Lung (tissue), 11 donors: ENCODE measurements at regions not wholly inside any gene's neighbourhood (a gene's known extent, or its start where the extent isn't known, plus 50 kb on each side); places are given as distances from the start of the nearest gene placed in this dataset.

ENCODE experiments used
- ATAC-seq: fragments of 200-7000 bp; cut with Tn5 transposase; one replicate; pipeline ENCODE4 v1.9.1; 2020; ENCODE audit warnings: moderate number of reproducible peaks; ENCODE audit not compliant: insufficient read depth, low FRiP score
- DNase-seq, 3 donors: peaks; one replicate each; pipeline ENCODE4 v3.0.0-alpha.2; 2013 to 2017
- H3K27ac ChIP-seq, 2 donors: one replicate each; pipeline ENCODE4 v1.5.1; 2013; ENCODE audit warnings: mild to moderate bottlenecking in 2 of 2, moderate library complexity in 2 of 2, control low read depth in 1 of 2, inconsistent platforms in 1 of 2, low read depth in 1 of 2, low read length in 1 of 2
- H3K27me3 ChIP-seq, 3 donors: one replicate each; pipeline ENCODE4 v1.5.1; 2013; ENCODE audit warnings: low read length in 2 of 3; ENCODE audit not compliant: control insufficient read depth in 3 of 3, insufficient read depth in 3 of 3
- H3K36me3 ChIP-seq, 4 donors: one replicate each; pipeline ENCODE4 v1.5.1; 2013; ENCODE audit warnings: low read length in 4 of 4, mild to moderate bottlenecking in 1 of 4, moderate library complexity in 1 of 4; ENCODE audit not compliant: control insufficient read depth in 4 of 4, insufficient read depth in 4 of 4
- H3K4me1 ChIP-seq, 5 donors: one replicate each; pipeline ENCODE4 v1.5.1; 2013; ENCODE audit warnings: low read length in 5 of 5, mild to moderate bottlenecking in 2 of 5, moderate library complexity in 1 of 5; ENCODE audit not compliant: control insufficient read depth in 5 of 5, insufficient read depth in 5 of 5
- H3K4me3 ChIP-seq: one replicate; pipeline ENCODE4 v1.5.1; 2013; ENCODE audit warnings: mild to moderate bottlenecking, control low read depth, moderate library complexity
- H3K9ac ChIP-seq, 2 donors: one replicate each; pipeline ENCODE4 v1.5.1; 2013; ENCODE audit warnings: low read length in 2 of 2, control low read depth in 1 of 2; ENCODE audit not compliant: insufficient read depth in 1 of 2
- H3K9me3 ChIP-seq, 4 donors: one replicate each; pipeline ENCODE4 v1.5.1; 2013; ENCODE audit warnings: low read length in 3 of 4, mild to moderate bottlenecking in 1 of 4, moderate library complexity in 1 of 4; ENCODE audit not compliant: control insufficient read depth in 4 of 4, insufficient read depth in 3 of 4
- WGBS, 2 donors: extraction: QIAGEN DNeasy Blood & Tissue Kit; methylation state at CpG; one replicate each; pipeline ENCODE4 v1.1.7; 2013; 5-methylcytosine and 5-hydroxymethylcytosine counted together
- TF ChIP-seq, protein P1 (sequence below): IDR thresholded peaks from 2 replicates; pipeline ENCODE4 v1.5.1; 2012; ENCODE audit warnings: mild to moderate bottlenecking; ENCODE audit errors: control extremely low read depth, extremely low read depth
- donor health status: control.
- donor health status: control.
- donor health status: Bipolar disorder and iron deficiency.
- donor health status: healthy.
- donor health status: DM: yes; HTN: yes; CAD: no.

DNA sequence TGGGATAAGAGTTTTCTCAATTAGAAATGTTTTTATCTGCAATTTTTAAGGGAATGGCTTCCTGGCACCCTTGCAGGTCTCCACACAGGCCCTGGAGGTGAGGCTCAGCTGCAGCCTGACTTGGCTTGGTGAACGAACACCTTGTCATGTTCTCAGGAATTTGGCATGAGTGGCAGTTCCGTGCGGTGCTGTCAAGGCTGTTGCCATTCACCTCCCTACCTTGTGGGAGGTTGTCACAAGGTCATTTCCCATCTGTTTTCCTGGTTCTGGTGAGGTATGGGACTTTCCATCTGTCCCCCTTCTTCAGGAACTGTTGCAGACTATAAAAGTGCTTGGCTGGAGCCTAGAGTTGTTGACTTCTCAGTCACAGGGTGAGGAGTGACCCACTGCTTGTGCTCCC, 82.9 kb downstream of the ELOVL4 start:
- TF ChIP-seq, protein P1, sequence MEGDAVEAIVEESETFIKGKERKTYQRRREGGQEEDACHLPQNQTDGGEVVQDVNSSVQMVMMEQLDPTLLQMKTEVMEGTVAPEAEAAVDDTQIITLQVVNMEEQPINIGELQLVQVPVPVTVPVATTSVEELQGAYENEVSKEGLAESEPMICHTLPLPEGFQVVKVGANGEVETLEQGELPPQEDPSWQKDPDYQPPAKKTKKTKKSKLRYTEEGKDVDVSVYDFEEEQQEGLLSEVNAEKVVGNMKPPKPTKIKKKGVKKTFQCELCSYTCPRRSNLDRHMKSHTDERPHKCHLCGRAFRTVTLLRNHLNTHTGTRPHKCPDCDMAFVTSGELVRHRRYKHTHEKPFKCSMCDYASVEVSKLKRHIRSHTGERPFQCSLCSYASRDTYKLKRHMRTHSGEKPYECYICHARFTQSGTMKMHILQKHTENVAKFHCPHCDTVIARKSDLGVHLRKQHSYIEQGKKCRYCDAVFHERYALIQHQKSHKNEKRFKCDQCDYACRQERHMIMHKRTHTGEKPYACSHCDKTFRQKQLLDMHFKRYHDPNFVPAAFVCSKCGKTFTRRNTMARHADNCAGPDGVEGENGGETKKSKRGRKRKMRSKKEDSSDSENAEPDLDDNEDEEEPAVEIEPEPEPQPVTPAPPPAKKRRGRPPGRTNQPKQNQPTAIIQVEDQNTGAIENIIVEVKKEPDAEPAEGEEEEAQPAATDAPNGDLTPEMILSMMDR: no peak
- no peaks in the 10 kb centered on the region for H3K27me3 ChIP-seq
- no peak for ATAC-seq
- peaks cover 0 to 4% (median 3%) of the 10 kb centered on the region in 5 donors for H3K4me1 ChIP-seq
- no peaks in the 10 kb centered on the region for H3K9me3 ChIP-seq
- no peak overlapping the region for H3K27ac ChIP-seq
- no peak overlapping the region for H3K4me3 ChIP-seq
- H3K36me3 ChIP-seq: no peaks in the 10 kb centered on the region
- WGBS, 2 donors: 62 to 80% methylated on average over 3 of the region's 3 CpGs
- no peak overlapping the region for H3K9ac ChIP-seq
- DNase-seq: no peak

GRCh38 chr6:79864001-79864400, 83.4 kb downstream of the ELOVL4 start:
- 76 to 77% methylated on average over 1 of the region's 1 CpG for WGBS, 2 donors
- ATAC-seq: no peak

DNA sequence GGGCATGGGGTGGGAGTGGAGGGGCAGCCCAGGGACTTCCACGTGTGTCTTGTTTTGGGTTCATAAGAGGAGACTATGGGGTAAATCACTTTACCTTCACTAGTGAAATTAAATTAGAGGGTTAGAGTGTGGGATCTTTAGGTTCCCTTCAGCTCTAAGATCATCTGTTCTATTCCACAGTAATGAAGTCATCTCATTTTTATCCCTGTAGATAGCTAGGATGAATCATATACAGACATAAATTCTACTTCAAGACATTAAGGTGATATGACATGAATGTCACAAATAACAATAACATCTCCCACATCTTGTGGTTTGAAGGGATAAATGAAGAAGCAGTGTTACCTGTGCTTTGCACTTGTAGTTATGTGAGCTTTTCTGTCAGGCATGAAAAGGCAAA, 83.8 kb downstream of the ELOVL4 start:
- Histone ChIP-seq H3K27ac (no peak overlapping the region), H3K4me3 (no peak overlapping the region), H3K4me1 (peaks cover 0 to 4% (median 3%) of the 10 kb centered on the region in 5 donors), H3K36me3 (no peaks in the 10 kb centered on the region), H3K9me3 (no peaks in the 10 kb centered on the region), H3K27me3 (no peaks in the 10 kb centered on the region), H3K9ac (no peak overlapping the region)
- ATAC-seq (no peak), DNase-seq (no peak)
- 86 to 91% methylated on average over 1 of the region's 1 CpG for WGBS, 2 donors
- TF ChIP-seq, protein P1: no peak

More at GRCh38 chr6:79864001-79864400, 83.4 kb downstream of the ELOVL4 start:
- TF ChIP-seq, protein P1: no peak
- no peak for DNase-seq
- peaks cover 0 to 4% (median 3%) of the 10 kb centered on the region in 5 donors for H3K4me1 ChIP-seq
- H3K27ac ChIP-seq: no peak overlapping the region
- no peaks in the 10 kb centered on the region for H3K36me3 ChIP-seq
- H3K4me3 ChIP-seq: no peak overlapping the region
- H3K9me3 ChIP-seq: no peaks in the 10 kb centered on the region
- no peak overlapping the region for H3K9ac ChIP-seq
- H3K27me3 ChIP-seq: no peaks in the 10 kb centered on the region

DNA sequence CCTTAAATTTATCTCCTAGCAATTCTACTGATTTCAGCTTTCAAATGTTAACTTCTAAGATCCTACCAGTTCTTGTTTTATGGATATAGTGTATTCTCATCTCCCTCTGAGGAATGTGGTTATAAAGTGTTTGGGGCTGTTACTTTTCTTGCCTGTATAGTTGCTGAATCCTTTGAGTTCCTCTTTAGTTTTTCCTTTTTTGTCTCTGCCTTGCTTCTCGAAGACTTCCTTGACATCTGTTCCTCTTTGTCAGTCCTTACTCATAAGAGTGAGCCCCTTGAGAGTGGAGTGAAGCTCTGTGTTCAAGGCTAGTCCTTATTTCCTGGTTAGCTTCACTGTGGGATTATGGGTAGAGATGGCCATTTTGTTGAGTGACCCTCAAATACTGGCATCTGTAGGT, 84.6 kb downstream of the ELOVL4 start:
- H3K4me1 ChIP-seq: peaks cover 0 to under 1% (median 0%) of the 10 kb centered on the region in 5 donors
- no peak overlapping the region for H3K9ac ChIP-seq
- no peaks in the 10 kb centered on the region for H3K36me3 ChIP-seq
- H3K4me3 ChIP-seq: no peak overlapping the region
- DNase-seq (no peak), ATAC-seq (no peak)
- no peaks in the 10 kb centered on the region for H3K9me3 ChIP-seq
- 29 to 63% methylated on average over 1 of the region's 1 CpG for WGBS, 2 donors
- TF ChIP-seq, protein P1: no peak
- no peaks in the 10 kb centered on the region for H3K27me3 ChIP-seq
- H3K27ac ChIP-seq: no peak overlapping the region
